Mononuclear cell (primary cell): ENCODE measurements at regions not wholly inside any gene's neighbourhood (a gene's known extent, or its start where the extent isn't known, plus 50 kb on each side); places are given as distances from the start of the nearest gene placed in this dataset.

Experiments used
- H3K27me3 ChIP-seq: 2 replicates; pipeline ENCODE4 v1.6.0; 2011; ENCODE audit warnings: low read length, control low read depth; ENCODE audit not compliant: insufficient read depth
- H3K4me1 ChIP-seq: 2 replicates; pipeline ENCODE4 v1.5.1; 2011; ENCODE audit warnings: mild to moderate bottlenecking, low read length, control low read depth; ENCODE audit not compliant: insufficient read depth
- H3K4me3 ChIP-seq: 2 replicates; pipeline ENCODE4 v1.5.1; 2011; ENCODE audit warnings: mild to moderate bottlenecking, low read length, moderate library complexity
- H3K9me3 ChIP-seq: 2 replicates; pipeline ENCODE4 v1.5.1; 2011; ENCODE audit warnings: low read depth, mild to moderate bottlenecking, control low read depth, low read length

- H3K4me1 ChIP-seq: no peaks in the 10 kb centered on the region
- H3K27me3 ChIP-seq: peaks cover 18% of the 10 kb centered on the region
- H3K4me3 ChIP-seq: no peak overlapping the region
- no peaks in the 10 kb centered on the region for H3K9me3 ChIP-seq
Measured at GRCh38 chr12:125193376-125194152, 128.3 kb downstream of the AACS start.

DNA sequence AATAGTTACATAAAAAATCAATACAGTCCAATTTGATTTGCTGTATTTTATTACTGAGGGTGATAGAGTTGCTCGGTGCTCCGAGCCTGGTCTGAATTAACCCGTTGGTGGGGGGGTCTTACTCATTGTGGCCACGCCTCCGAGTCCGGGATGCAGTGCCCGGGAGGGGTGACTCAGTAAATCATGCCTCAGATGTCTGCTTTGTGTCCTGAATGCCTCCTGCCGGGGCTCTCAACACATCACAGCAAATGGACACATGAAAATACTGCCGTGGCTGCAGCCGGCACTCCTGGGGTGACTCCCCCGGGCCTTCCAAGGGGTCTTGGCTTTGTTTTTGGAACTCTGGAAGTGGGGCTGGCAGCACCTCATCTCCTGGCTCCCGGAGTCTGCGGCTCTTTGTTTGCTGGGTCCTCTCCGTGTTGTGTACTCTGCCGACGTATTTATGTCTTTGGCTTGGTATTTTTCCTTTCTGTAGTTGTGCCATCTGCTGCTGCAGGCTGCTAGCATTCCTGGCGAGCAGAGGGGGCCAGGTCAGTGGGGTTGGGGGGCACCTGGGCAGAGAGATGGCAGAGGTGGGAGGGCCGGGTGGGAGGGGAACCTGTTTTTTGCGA is 129.0 kb downstream of the AACS start:
- no peak overlapping the region for H3K4me3 ChIP-seq
- H3K4me1 ChIP-seq: no peaks in the 10 kb centered on the region
- H3K9me3 ChIP-seq: no peaks in the 10 kb centered on the region
- peaks cover 11% of the 10 kb centered on the region for H3K27me3 ChIP-seq

DNA sequence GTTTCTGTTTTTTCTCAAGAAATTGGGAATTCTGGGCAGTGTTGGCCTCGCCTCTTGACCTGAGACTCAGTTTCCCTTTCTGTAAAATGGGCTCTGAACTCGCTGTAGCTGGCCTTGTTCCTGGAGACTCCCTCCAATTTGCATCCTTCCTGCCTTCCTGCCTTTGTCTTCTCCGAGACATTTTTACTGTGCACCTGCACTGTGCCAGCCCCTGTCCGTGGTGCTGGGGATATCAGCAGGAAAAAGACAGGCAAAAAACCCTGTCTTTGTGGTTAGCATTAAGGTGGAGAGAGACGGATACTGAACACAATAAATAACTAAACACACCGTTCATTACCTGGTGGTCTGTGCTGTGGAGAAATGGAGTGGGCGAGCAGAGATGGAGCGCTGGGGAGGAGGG is 129.8 kb downstream of the AACS start:
- Histone ChIP-seq H3K9me3 (no peaks in the 10 kb centered on the region), H3K27me3 (peaks cover 8% of the 10 kb centered on the region), H3K4me1 (no peaks in the 10 kb centered on the region), H3K4me3 (no peak overlapping the region)

- H3K4me3 ChIP-seq: no peak overlapping the region
- H3K4me1 ChIP-seq: no peaks in the 10 kb centered on the region
- peaks cover 7% of the 10 kb centered on the region for H3K27me3 ChIP-seq
- no peaks in the 10 kb centered on the region for H3K9me3 ChIP-seq
Measured at GRCh38 chr12:125197326-125197725, 132.1 kb downstream of the AACS start.

DNA sequence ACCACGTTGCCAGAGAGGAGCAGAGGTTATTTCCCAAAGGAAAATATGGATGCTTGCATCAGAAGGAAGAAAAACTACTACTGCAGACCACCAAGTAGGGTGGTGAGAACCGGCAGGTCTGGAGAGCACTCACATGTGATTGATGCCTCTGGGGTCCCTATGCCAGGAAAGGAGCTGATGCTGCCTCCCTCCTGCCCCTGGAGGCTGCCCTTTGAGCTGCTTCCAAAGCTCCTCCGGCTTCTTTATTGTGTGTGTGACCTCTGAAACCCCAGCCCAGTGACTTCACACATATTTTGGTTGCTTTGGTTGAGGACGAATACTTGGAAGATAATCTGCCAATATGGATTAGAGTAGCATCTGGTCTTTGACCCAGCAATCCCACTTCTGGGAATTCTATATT is 133.4 kb downstream of the AACS start:
- H3K9me3 ChIP-seq: no peaks in the 10 kb centered on the region
- no peak overlapping the region for H3K4me3 ChIP-seq
- no peaks in the 10 kb centered on the region for H3K4me1 ChIP-seq
- H3K27me3 ChIP-seq: peaks cover 5% of the 10 kb centered on the region

DNA sequence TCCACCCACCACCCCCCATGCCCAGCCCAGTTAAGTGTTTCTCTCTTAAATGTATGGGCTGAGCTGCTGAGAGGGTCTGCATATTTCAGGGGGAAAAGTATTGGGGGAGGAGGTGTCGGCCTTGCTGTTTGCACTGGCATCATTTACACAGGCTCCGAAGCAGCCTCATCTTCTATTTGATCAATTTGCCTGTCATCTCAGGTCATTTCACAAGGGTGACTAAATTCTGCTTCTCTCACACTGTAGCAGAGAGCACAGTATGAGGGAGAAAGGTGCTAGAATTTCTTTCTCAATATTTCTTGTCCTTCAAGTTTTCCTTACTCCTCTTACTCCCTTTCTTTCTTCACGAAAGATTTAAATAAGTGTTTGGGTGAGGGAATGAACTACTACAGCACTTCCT is 135.9 kb downstream of the AACS start:
- Histone ChIP-seq H3K4me1 (no peaks in the 10 kb centered on the region), H3K9me3 (no peaks in the 10 kb centered on the region)

GRCh38 chr12:125201940-125202339 is 136.7 kb downstream of the AACS start:
- Histone ChIP-seq H3K4me1 (no peaks in the 10 kb centered on the region), H3K9me3 (no peaks in the 10 kb centered on the region), H3K27me3 (peaks cover 5% of the 10 kb centered on the region), H3K4me3 (no peak overlapping the region)

More for the DNA sequence above, 135.9 kb downstream of the AACS start:
- H3K27me3 ChIP-seq: peaks cover 5% of the 10 kb centered on the region
- H3K4me3 ChIP-seq: no peak overlapping the region

GRCh38 chr12:125202421-125202820 is 137.2 kb downstream of the AACS start:
- H3K4me1 ChIP-seq: no peaks in the 10 kb centered on the region
- no peak overlapping the region for H3K4me3 ChIP-seq
- H3K9me3 ChIP-seq: no peaks in the 10 kb centered on the region
- H3K27me3 ChIP-seq: peaks cover 5% of the 10 kb centered on the region

- Histone ChIP-seq H3K9me3 (no peaks in the 10 kb centered on the region), H3K4me3 (no peak overlapping the region), H3K27me3 (peaks cover 5% of the 10 kb centered on the region), H3K4me1 (no peaks in the 10 kb centered on the region)
Measured at GRCh38 chr12:125203145-125203765, 138.0 kb downstream of the AACS start.

DNA sequence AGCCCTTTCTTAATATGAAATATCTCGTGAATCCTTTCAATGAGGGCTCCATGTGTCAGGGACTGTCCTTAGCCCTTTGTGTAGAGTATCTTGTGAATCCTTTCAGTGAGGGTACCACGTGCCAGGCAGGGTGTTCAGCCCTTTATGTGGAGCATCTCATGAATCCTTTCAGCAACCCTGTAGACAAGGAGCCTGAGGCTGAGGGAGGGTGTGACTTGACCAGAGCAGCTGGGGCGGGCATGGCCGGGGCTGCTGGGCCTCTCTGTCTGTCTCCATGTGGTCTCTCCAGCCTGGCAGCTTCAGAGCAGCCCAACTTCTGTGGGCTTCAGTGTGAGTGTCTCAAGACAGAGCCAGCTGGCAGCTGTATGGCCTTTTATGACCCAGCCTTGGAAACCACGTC is 140.2 kb downstream of the AACS start:
- H3K4me1 ChIP-seq: no peaks in the 10 kb centered on the region
- no peak overlapping the region for H3K4me3 ChIP-seq
- H3K9me3 ChIP-seq: no peaks in the 10 kb centered on the region
- H3K27me3 ChIP-seq: no peaks in the 10 kb centered on the region

- no peaks in the 10 kb centered on the region for H3K27me3 ChIP-seq
Measured at GRCh38 chr12:125206711-125207110, 141.5 kb downstream of the AACS start.

DNA sequence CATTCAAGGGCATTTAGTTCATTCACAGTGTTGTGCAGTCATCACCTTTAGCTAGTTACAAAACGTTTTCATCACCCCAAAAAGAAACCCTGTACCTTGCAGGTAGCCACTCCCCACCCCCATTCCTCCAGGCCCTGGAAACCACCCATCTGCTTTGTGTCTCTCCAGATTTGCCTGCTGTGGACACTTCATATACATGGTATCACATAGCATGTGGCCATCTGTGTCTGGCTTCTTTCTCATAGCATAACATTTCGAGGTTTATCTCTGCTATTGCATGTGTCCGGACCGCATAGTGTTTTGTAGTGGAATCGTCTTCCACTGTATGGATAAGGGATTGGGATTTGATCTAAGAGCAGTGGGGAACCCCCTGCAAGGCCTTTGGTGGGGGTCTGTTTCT is 143.1 kb downstream of the AACS start:
- Histone ChIP-seq H3K9me3 (no peaks in the 10 kb centered on the region), H3K4me1 (no peaks in the 10 kb centered on the region), H3K4me3 (no peak overlapping the region), H3K27me3 (no peaks in the 10 kb centered on the region)

More at GRCh38 chr12:125206711-125207110, 141.5 kb downstream of the AACS start:
- Histone ChIP-seq H3K9me3 (no peaks in the 10 kb centered on the region), H3K4me3 (no peak overlapping the region), H3K4me1 (no peaks in the 10 kb centered on the region)

DNA sequence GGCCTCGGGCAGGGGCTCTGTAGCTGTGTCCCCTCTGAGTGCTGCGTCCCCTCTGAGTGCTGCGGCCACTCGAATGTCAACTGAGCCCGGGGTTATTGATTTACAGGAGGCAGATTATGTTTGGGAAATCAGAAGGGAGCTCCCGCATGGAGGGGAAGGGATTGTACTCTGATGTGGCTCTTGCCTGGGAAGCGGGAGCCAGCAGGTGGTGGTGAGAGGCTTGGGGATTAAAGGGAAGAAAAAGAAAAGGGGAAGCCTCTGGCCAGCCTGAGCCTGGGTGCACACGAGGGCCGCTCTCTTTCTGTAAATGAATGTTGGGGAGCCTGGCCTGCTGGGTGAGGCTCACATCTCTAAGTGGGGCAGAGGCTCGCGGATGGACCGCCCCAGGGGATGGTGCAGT is 143.7 kb downstream of the AACS start:
- no peaks in the 10 kb centered on the region for H3K4me1 ChIP-seq
- no peaks in the 10 kb centered on the region for H3K27me3 ChIP-seq
- H3K9me3 ChIP-seq: no peaks in the 10 kb centered on the region
- no peak overlapping the region for H3K4me3 ChIP-seq

DNA sequence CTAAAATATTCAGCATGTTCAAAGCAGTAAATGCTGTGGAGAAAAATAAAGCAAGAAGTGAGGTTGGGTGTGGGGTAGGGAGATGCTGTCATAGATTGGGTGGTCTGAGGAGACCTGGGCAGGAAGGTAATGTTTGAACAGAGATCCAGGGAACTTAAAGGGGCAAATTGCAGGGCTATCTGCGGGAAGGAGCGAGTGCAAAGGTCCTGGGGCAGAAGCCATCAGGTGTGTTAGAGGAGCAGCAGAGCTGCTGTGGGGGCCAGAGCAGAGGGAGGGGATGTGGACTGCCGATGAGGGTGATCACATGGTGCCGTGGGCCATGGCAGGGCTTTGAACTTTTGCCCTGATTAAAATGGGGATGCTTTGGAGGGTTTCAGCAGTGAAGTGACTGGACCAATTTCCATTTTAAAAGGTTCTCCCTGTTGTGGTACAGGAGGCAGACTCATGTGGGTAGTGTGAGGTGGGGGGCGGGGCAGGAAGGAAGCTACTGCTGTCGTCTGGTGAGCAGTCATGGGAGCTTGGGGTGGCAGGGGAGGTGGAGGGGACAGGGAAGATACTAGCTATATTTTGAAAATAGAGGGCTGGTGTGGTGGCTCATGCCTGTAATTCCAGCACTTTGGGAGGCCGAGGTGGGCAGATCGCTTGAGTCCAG is 145.0 kb downstream of the AACS start:
- no peak overlapping the region for H3K4me3 ChIP-seq
- no peaks in the 10 kb centered on the region for H3K4me1 ChIP-seq
- no peaks in the 10 kb centered on the region for H3K27me3 ChIP-seq
- no peaks in the 10 kb centered on the region for H3K9me3 ChIP-seq

GRCh38 chr12:125211464-125211863 is 146.2 kb downstream of the AACS start:
- Histone ChIP-seq H3K4me3 (no peak overlapping the region), H3K4me1 (no peaks in the 10 kb centered on the region)

More at GRCh38 chr12:125211464-125211863, 146.2 kb downstream of the AACS start:
- Histone ChIP-seq H3K9me3 (no peaks in the 10 kb centered on the region), H3K27me3 (no peaks in the 10 kb centered on the region)
